Central memory CD4-positive, alpha-beta T cell (primary cell): ENCODE measurements at regions not wholly inside any gene's neighbourhood (a gene's known extent, or its start where the extent isn't known, plus 50 kb on each side); places are given as distances from the start of the nearest gene placed in this dataset.
"Not testable (repeated sequence)": the region's sequence is repeated elsewhere in the genome, so short reads cannot be mapped to it uniquely, and the experiment has no call there.

ENCODE experiments used
- DNase-seq: peaks from one replicate; pipeline ENCODE4 v3.0.0; 2022

GRCh38 chr5:54883374-54884194 is 101.8 kb downstream of the ESM1 start:
- DNase-seq, result no peak

GRCh38 chr5:54882841-54883240 is 102.6 kb downstream of the ESM1 start:
- no peak for DNase-seq

- no peak for DNase-seq
These were observed 103.3 kb downstream of the ESM1 start for GRCh38 chr5:54882101-54882500.

- no peak for DNase-seq
These were observed 103.9 kb downstream of the ESM1 start for GRCh38 chr5:54881286-54882005.

- no peak for DNase-seq
These were observed 108.4 kb downstream of the ESM1 start for GRCh38 chr5:54876976-54877375.

GRCh38 chr5:54876556-54876955 is 108.8 kb downstream of the ESM1 start:
- DNase-seq, result no peak

- no peak for DNase-seq
These were observed 110.9 kb downstream of the ESM1 start for GRCh38 chr5:54874337-54875021.

- no peak for DNase-seq
These were observed 111.7 kb downstream of the ESM1 start for GRCh38 chr5:54873691-54874090.

GRCh38 chr5:54872810-54873209 is 112.6 kb downstream of the ESM1 start:
- no peak for DNase-seq

- no peak for DNase-seq
These were observed 115.1 kb downstream of the ESM1 start for GRCh38 chr5:54870271-54870670.

- DNase-seq, result no peak
These were observed 115.7 kb downstream of the ESM1 start for GRCh38 chr5:54869691-54870090.

GRCh38 chr5:54868511-54869483 is 116.6 kb downstream of the ESM1 start:
- no peak for DNase-seq

- peak; percentile 54 for DNase-seq
These were observed 118.0 kb downstream of the ESM1 start for GRCh38 chr5:54867310-54867944.

- not testable (repeated sequence) for DNase-seq
These were observed 120.4 kb downstream of the ESM1 start for GRCh38 chr5:54864911-54865515.

GRCh38 chr5:54862036-54862435 is 123.4 kb downstream of the ESM1 start:
- no peak for DNase-seq

- no peak for DNase-seq
These were observed 124.0 kb downstream of the ESM1 start for GRCh38 chr5:54861212-54861894.

- no peak for DNase-seq
These were observed 125.1 kb downstream of the ESM1 start for GRCh38 chr5:54860321-54860720.

GRCh38 chr5:54859316-54859715 is 126.1 kb downstream of the ESM1 start:
- no peak for DNase-seq

GRCh38 chr5:54854883-54855581 is 130.4 kb downstream of the ESM1 start:
- DNase-seq, result no peak

- DNase-seq, result no peak
These were observed 133.4 kb downstream of the ESM1 start for GRCh38 chr5:54852007-54852406.
